Endodermal cell (in vitro differentiated cells): ENCODE measurements at regions not wholly inside any gene's neighbourhood (a gene's known extent, or its start where the extent isn't known, plus 50 kb on each side); places are given as distances from the start of the nearest gene placed in this dataset.

ENCODE experiments used
- DNase-seq: peaks from one replicate; pipeline ENCODE4 v3.0.0-alpha.2; 2017
- H3K27ac ChIP-seq: 2 replicates; pipeline ENCODE4 v1.5.1; 2013; ENCODE audit warnings: mild to moderate bottlenecking, low read depth, low read length, moderate library complexity
- H3K27me3 ChIP-seq: 2 replicates; pipeline ENCODE4 v1.6.1; 2013; ENCODE audit warnings: mild to moderate bottlenecking, low read length, moderate library complexity; ENCODE audit not compliant: insufficient read depth, control insufficient read depth, poor library complexity, severe bottlenecking
- H3K36me3 ChIP-seq: 2 replicates; pipeline ENCODE4 v1.7.0; 2013; ENCODE audit warnings: mild to moderate bottlenecking, low read length, moderate library complexity; ENCODE audit not compliant: control insufficient read depth, insufficient read depth
- H3K4me1 ChIP-seq: one replicate; pipeline ENCODE4 v1.7.0; 2013; ENCODE audit warnings: low read length; ENCODE audit not compliant: control insufficient read depth, insufficient read depth
- H3K4me3 ChIP-seq: 2 replicates; pipeline ENCODE4 v1.5.1; 2013; ENCODE audit warnings: mild to moderate bottlenecking, low read length, moderate library complexity
- H3K9ac ChIP-seq: 2 replicates; pipeline ENCODE4 v1.6.1; 2013; ENCODE audit warnings: mild to moderate bottlenecking, low read length, moderate library complexity; ENCODE audit not compliant: poor library complexity, severe bottlenecking; ENCODE audit errors: extremely low read depth
- H3K9me3 ChIP-seq: 2 replicates; pipeline ENCODE4 v1.6.1; 2013; ENCODE audit warnings: mild to moderate bottlenecking, low read length, moderate library complexity; ENCODE audit not compliant: control insufficient read depth
- H3K27ac Mint-ChIP-seq: 2 replicates; pipeline ENCODE4 v1.8.0; 2020; ENCODE audit warnings: mixed read lengths
- H3K27me3 Mint-ChIP-seq: 2 replicates; pipeline ENCODE4 v1.8.0; 2021; ENCODE audit warnings: mild to moderate bottlenecking, mixed read lengths; ENCODE audit not compliant: insufficient read depth
- H3K36me3 Mint-ChIP-seq: 2 replicates; pipeline ENCODE4 v1.8.0; 2020; ENCODE audit warnings: low read depth, mixed read lengths
- H3K4me1 Mint-ChIP-seq: 2 replicates; pipeline ENCODE4 v1.8.0; 2020; ENCODE audit warnings: mixed read lengths
- H3K4me3 Mint-ChIP-seq: 2 replicates; pipeline ENCODE4 v1.8.0; 2020; ENCODE audit warnings: mild to moderate bottlenecking, moderate library complexity, mixed read lengths
- H3K9me3 Mint-ChIP-seq: 2 replicates; pipeline ENCODE4 v1.8.0; 2020; ENCODE audit warnings: mild to moderate bottlenecking, mixed read lengths
- CTCF ChIP-seq: fragments of 200-600 bp; sonication (generic); conservative IDR thresholded peaks from 2 replicates; pipeline ENCODE4 v1.5.0; 2021; ENCODE audit warnings: antibody characterized with exemption, mild to moderate bottlenecking
- WGBS, 2 experiments: methylation state at CpG; one replicate each; pipeline versions ENCODE4 v1.1.5 to v1.1.7; 2013; ENCODE audit warnings: missing lambda C conversion rate in 2 of 2, mixed read lengths in 1 of 2; ENCODE audit not compliant: insufficient coverage in 1 of 2, insufficient read length in 1 of 2; 5-methylcytosine and 5-hydroxymethylcytosine counted together

GRCh38 chr11:112719736-112720525, 241.3 kb upstream of the NCAM1 start:
- peaks cover 2% of the 10 kb centered on the region for H3K27me3 Mint-ChIP-seq
- no peak for DNase-seq
- Histone ChIP-seq H3K27me3 (no peaks in the 10 kb centered on the region), H3K9me3 (no peaks in the 10 kb centered on the region), H3K4me3 (no peak overlapping the region), H3K9ac (no peak overlapping the region), H3K27ac (no peak overlapping the region), H3K36me3 (no peaks in the 10 kb centered on the region), H3K4me1 (peaks cover 10% of the 10 kb centered on the region)
- H3K9me3 Mint-ChIP-seq = no peaks in the 10 kb centered on the region
- peaks cover 14% of the 10 kb centered on the region for H3K4me1 Mint-ChIP-seq
- H3K27ac Mint-ChIP-seq = no peak overlapping the region
- 92 to 93% methylated on average over 11 of the region's 11 CpGs for WGBS, 2 experiments
- H3K4me3 Mint-ChIP-seq = no peak overlapping the region
- H3K36me3 Mint-ChIP-seq = no peaks in the 10 kb centered on the region
- no peak for TF ChIP-seq CTCF

GRCh38 chr11:112722148-112722547, 239.1 kb upstream of the NCAM1 start:
- H3K4me3 Mint-ChIP-seq = no peak overlapping the region
- WGBS, 2 experiments = 97 to 100% methylated on average over 1 to 2 of the region's 2 CpGs
- H3K36me3 ChIP-seq = no peaks in the 10 kb centered on the region
- no peaks in the 10 kb centered on the region for H3K27me3 Mint-ChIP-seq
- H3K27ac ChIP-seq = no peak overlapping the region
- H3K4me1 Mint-ChIP-seq = peaks cover 14% of the 10 kb centered on the region
- TF ChIP-seq CTCF = no peak
- H3K27ac Mint-ChIP-seq = no peak overlapping the region
- H3K9me3 ChIP-seq = no peaks in the 10 kb centered on the region
- no peak overlapping the region for H3K9ac ChIP-seq
- no peak for DNase-seq
- H3K4me3 ChIP-seq = no peak overlapping the region
- no peaks in the 10 kb centered on the region for H3K9me3 Mint-ChIP-seq
- no peaks in the 10 kb centered on the region for H3K27me3 ChIP-seq
- H3K36me3 Mint-ChIP-seq = no peaks in the 10 kb centered on the region
- peaks cover 10% of the 10 kb centered on the region for H3K4me1 ChIP-seq

- Mint-ChIP-seq H3K9me3 (no peaks in the 10 kb centered on the region), H3K27me3 (peaks cover 2% of the 10 kb centered on the region), H3K27ac (no peak overlapping the region), H3K4me3 (no peak overlapping the region), H3K36me3 (no peaks in the 10 kb centered on the region), H3K4me1 (peaks cover 14% of the 10 kb centered on the region)
- Histone ChIP-seq H3K36me3 (no peaks in the 10 kb centered on the region), H3K27ac (no peak overlapping the region), H3K9me3 (no peaks in the 10 kb centered on the region), H3K9ac (no peak overlapping the region), H3K4me1 (peaks cover 10% of the 10 kb centered on the region), H3K27me3 (no peaks in the 10 kb centered on the region), H3K4me3 (no peak overlapping the region)
- DNase-seq = no peak
- TF ChIP-seq CTCF = no peak
- WGBS, 2 experiments = 94 to 100% methylated on average over 3 to 4 of the region's 4 CpGs
Observed at GRCh38 chr11:112722876-112723275, 238.3 kb upstream of the NCAM1 start.
